ENCODE measurements at regions not wholly inside any gene's neighbourhood (a gene's known extent, or its start where the extent isn't known, plus 50 kb on each side); places are given as distances from the start of the nearest gene placed in this dataset.
"Not testable (repeated sequence)": the region's sequence is repeated elsewhere in the genome, so short reads cannot be mapped to it uniquely, and the experiment has no call there.

DNA sequence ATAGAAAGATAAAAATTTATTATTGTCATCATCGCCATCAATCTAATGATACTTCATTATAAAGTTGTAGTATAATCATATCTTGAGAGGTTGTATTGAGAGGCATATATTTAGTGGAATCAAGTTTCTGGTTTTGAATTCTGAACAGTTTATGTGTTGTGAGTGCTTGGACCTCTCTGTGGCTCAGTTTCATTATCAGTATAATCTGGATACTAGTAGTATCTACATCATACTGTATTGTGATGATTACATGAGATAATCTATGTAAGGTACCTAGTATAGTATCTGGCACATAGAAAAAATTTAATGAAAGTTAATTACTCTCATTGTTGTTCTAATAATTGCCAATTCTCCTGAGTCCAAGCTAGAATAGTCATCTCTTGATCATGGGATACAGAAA, 161.2 kb upstream of the UBQLN2 start:
- TF ChIP-seq CTCF (conservative IDR thresholded peaks at IDR 0.05; ENCODE audit: low read depth, low read length) (no peak), EZH2 (IDR thresholded peaks at IDR 0.05; ENCODE audit: borderline replicate concordance, low read depth, low read length, poor library complexity, severe bottlenecking) (no peak)
- no peaks in the 10 kb centered on the region for H3K27me3 ChIP-seq (replicated peaks; ENCODE audit: insufficient read depth, low read depth, low read length, poor library complexity)

GRCh38 chrX:56429581-56429980, 133.8 kb upstream of the UBQLN2 start:
- ChIA-PET CTCF (no interaction called here), POLR2A (ENCODE audit: low non-redundant PET) (no interaction called here)
- Histone ChIP-seq H3K4me3 (ENCODE audit: low read depth, low read length, poor library complexity, severe bottlenecking) (no peak overlapping the region), H3K36me3 (ENCODE audit: insufficient read depth, low read length, poor library complexity, severe bottlenecking) (no peaks in the 10 kb centered on the region), H3K27me3 (replicated peaks; ENCODE audit: insufficient read depth, low read depth, low read length, poor library complexity) (no peaks in the 10 kb centered on the region), H3K9me3 (ENCODE audit: low read depth, low read length, poor library complexity, severe bottlenecking) (no peaks in the 10 kb centered on the region), H3K27ac (ENCODE audit: low read depth, low read length, poor library complexity, severe bottlenecking) (no peak overlapping the region), H3K4me1 (ENCODE audit: insufficient read depth, low read length, poor library complexity, severe bottlenecking) (no peaks in the 10 kb centered on the region)
- DNase-seq (ENCODE audit: low spot score), result no peak
- intact Hi-C loops (cut with micrococcal nuclease; ENCODE audit: unreplicated experiment), result no loop called here
- TF ChIP-seq EZH2 (IDR thresholded peaks at IDR 0.05; ENCODE audit: borderline replicate concordance, low read depth, low read length, poor library complexity, severe bottlenecking), result no peak
- TF ChIP-seq CTCF (conservative IDR thresholded peaks at IDR 0.05; ENCODE audit: low read depth, low read length), result no peak
- BruUV-seq (replicated peaks), result no TSS peak

More for the DNA sequence above, 161.2 kb upstream of the UBQLN2 start:
- intact Hi-C loops (cut with micrococcal nuclease; ENCODE audit: unreplicated experiment), result no loop called here
- Histone ChIP-seq H3K4me1 (ENCODE audit: insufficient read depth, low read length, poor library complexity, severe bottlenecking) (no peaks in the 10 kb centered on the region), H3K27ac (ENCODE audit: low read depth, low read length, poor library complexity, severe bottlenecking) (no peak overlapping the region), H3K36me3 (ENCODE audit: insufficient read depth, low read length, poor library complexity, severe bottlenecking) (no peaks in the 10 kb centered on the region), H3K4me3 (ENCODE audit: low read depth, low read length, poor library complexity, severe bottlenecking) (no peak overlapping the region), H3K9me3 (ENCODE audit: low read depth, low read length, poor library complexity, severe bottlenecking) (no peaks in the 10 kb centered on the region)
- DNase-seq (ENCODE audit: low spot score), result no peak
- ChIA-PET POLR2A (ENCODE audit: low non-redundant PET) (no interaction called here), CTCF (no interaction called here)
- BruUV-seq (replicated peaks), result no TSS peak

DNA sequence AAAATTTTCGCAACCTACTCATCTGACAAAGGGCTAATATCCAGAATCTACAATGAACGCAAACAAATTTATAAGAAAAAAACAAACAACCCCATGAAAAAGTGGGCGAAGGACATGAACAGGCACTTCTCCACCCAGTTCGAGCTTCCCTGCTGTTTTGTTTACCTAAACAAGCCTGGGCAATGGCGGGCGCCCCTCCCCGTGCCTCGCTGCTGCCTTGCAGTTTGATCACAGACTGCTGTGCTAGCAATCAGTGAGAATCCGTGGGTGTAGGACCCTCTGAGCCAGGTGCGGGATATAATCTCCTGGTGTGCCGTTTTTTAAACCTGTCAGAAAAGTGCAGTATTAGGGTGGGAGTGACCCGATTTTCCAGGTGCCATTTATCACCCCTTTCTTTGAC, 111.4 kb upstream of the UBQLN2 start:
- H3K9me3 ChIP-seq (ENCODE audit: low read depth, low read length, poor library complexity, severe bottlenecking); DNase-seq (ENCODE audit: low spot score); H3K4me3 ChIP-seq (ENCODE audit: low read depth, low read length, poor library complexity, severe bottlenecking); intact Hi-C loops (cut with micrococcal nuclease; ENCODE audit: unreplicated experiment); H3K36me3 ChIP-seq (ENCODE audit: insufficient read depth, low read length, poor library complexity, severe bottlenecking); H3K4me1 ChIP-seq (ENCODE audit: insufficient read depth, low read length, poor library complexity, severe bottlenecking); CTCF ChIA-PET; H3K27me3 ChIP-seq (replicated peaks; ENCODE audit: insufficient read depth, low read depth, low read length, poor library complexity); POLR2A ChIA-PET (ENCODE audit: low non-redundant PET); H3K27ac ChIP-seq (ENCODE audit: low read depth, low read length, poor library complexity, severe bottlenecking); BruUV-seq (replicated peaks): not testable (repeated sequence)

- Histone ChIP-seq H3K4me3 (ENCODE audit: low read depth, low read length, poor library complexity, severe bottlenecking) (no peak overlapping the region), H3K27me3 (replicated peaks; ENCODE audit: insufficient read depth, low read depth, low read length, poor library complexity) (no peaks in the 10 kb centered on the region), H3K9me3 (ENCODE audit: low read depth, low read length, poor library complexity, severe bottlenecking) (peaks cover 4% of the 10 kb centered on the region), H3K4me1 (ENCODE audit: insufficient read depth, low read length, poor library complexity, severe bottlenecking) (no peaks in the 10 kb centered on the region), H3K27ac (ENCODE audit: low read depth, low read length, poor library complexity, severe bottlenecking) (no peak overlapping the region), H3K36me3 (ENCODE audit: insufficient read depth, low read length, poor library complexity, severe bottlenecking) (no peaks in the 10 kb centered on the region)
- POLR2A ChIA-PET (ENCODE audit: low non-redundant PET), result no interaction called here
- CTCF ChIA-PET, result no interaction called here
- no peak for DNase-seq (ENCODE audit: low spot score)
- intact Hi-C loops (cut with micrococcal nuclease; ENCODE audit: unreplicated experiment), result no loop called here
- BruUV-seq (replicated peaks), result no TSS peak
- no peak for TF ChIP-seq EZH2 (IDR thresholded peaks at IDR 0.05; ENCODE audit: borderline replicate concordance, low read depth, low read length, poor library complexity, severe bottlenecking)
- no peak for TF ChIP-seq CTCF (conservative IDR thresholded peaks at IDR 0.05; ENCODE audit: low read depth, low read length)
These were observed 101.0 kb upstream of the UBQLN2 start for GRCh38 chrX:56462389-56462788.
